ENCODE measurements at regions not wholly inside any gene's neighbourhood (a gene's known extent, or its start where the extent isn't known, plus 50 kb on each side); places are given as distances from the start of the nearest gene placed in this dataset.
"Not testable (repeated sequence)": the region's sequence is repeated elsewhere in the genome, so short reads cannot be mapped to it uniquely, and the experiment has no call there.

GRCh38 chr14:103186909-103187586 is 63.8 kb downstream of the TNFAIP2 start:
- no peak for DNase-seq

GRCh38 chr14:103187911-103188310 is 64.7 kb downstream of the TNFAIP2 start:
- no peak for DNase-seq

DNA sequence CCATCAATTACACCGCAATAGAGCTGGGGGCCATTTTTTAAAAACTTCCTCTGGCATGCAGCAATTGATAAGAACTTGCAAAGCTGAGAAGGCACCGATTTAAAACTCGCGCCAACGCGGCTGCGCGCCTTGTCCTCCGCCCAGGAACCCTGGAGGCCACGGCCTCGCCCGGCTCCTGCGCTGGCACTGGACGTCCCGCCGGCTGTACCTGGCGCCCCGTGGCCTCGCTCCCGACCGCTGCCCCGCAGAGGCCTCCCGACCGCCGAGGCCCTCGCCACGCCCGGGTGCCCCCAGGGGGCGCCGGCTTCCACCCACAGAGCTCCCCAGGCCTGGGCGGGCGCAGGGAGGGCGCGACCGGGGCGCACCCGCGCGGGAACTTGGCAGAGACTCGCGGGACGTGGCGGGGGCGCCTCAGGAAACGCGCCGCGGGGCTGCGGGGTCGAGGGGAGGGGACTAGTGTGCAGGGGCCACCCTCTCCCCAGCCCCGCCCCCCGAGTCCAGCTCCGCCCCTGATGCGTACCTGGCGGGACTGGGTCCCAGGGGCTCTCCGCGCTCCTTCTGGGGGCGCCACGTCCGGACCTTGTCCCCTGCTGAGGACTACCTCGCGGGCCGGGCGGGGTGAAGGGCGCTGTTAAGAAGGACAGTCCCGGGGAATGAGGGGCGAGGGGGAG is 65.7 kb downstream of the TNFAIP2 start:
- DNase-seq, result peak; percentile 7

DNA sequence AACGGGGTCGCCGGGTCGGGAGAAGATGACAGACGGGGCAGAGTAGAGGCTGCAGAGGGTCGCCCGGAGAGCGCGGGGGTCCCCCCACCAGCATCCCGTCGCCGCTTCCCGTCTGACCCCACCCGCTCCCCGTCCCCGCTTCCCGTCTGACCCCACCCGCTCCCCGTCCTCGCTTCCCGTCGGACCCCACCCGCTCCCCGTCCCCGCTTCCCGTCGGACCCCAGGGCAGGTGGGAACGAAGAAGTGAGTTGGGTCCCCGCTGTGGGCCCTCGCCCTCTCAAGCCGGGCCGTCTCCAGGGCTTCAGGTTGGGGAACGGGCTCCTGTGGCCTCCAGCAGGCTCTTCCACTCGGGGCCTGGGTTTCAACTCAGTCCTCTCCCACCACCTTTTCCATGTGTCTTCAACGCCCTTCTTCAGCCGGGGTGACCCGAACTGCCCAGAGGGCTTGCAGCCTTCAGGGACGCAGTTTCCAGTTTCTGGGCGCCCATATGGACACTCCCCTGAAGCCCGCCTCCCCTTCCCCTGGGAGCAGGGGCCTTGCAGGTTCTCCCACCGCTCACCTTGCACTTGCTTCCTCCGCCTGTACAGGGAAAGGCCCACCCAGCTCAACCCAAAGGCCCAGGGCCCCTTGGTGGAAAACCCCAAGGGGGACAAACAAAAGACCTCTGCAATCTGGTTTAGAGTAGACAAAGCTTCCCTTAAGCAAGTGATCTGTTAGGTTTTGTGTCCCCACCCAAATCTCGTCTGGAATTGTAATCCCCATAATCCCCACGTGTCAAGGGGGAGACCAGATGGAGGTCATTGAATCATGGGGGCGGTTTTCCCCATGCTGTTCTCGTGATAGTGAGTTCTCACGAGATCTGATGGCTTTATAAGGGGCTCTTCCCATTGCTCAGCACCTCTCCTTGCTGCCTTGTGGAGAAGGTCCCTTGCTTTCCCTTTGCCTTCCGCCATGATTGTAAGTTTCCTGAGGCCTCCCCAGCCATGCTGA is 66.5 kb downstream of the TNFAIP2 start:
- DNase-seq, result no peak

- DNase-seq, result no peak
Measured at GRCh38 chr14:103190741-103191140, 67.5 kb downstream of the TNFAIP2 start.

DNA sequence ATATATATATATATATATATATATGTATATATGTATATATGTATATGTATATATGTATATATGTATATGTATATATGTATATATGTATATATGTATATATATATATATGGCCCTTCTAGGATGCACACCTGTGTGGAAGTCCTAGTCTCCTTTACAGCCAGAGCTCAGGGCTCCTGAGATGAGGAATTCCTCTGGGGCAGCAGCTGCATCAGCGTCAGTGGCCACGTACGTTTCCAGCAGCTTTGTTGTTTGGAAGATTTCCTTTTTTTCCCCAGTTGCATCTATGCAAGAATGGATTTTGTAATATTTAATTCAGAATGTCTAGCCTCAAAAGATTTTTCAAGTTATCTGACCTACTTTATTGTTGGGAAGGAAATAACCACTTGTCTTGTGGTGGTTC is 68.6 kb downstream of the TNFAIP2 start:
- DNase-seq, result no peak

DNA sequence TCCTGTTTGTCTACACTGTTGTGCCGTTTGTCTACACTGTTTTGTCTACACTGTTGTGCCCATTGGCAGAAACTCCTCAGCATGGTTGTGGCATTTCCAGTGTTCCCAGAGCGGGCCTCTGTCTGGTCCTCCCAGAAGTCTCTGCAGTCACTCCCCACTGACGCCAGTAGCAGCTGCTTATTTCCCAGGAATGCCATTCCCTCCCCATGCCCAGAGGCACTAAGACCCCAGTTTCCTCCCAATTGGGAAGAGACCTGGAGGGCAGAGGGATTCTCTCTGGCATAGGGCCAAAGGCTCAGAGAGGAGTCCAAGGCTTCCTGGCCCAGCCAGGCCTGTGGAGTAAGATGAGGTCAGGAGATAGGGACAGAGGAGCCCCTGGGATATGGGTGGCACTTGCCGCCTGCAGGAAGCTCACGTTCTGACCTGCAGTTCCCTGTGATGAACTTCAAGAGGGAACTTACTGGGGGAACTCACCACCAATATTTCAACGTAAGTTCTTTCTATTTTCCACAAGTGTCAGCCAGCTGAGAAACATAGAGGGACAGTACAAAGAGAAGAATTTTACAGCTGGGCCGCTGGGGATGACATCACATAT is 69.1 kb downstream of the TNFAIP2 start:
- no peak for DNase-seq

- not testable (repeated sequence) for DNase-seq
Measured at GRCh38 chr14:103192861-103193260, 69.6 kb downstream of the TNFAIP2 start.

GRCh38 chr14:103193491-103193890 is 70.2 kb downstream of the TNFAIP2 start:
- not testable (repeated sequence) for DNase-seq

DNA sequence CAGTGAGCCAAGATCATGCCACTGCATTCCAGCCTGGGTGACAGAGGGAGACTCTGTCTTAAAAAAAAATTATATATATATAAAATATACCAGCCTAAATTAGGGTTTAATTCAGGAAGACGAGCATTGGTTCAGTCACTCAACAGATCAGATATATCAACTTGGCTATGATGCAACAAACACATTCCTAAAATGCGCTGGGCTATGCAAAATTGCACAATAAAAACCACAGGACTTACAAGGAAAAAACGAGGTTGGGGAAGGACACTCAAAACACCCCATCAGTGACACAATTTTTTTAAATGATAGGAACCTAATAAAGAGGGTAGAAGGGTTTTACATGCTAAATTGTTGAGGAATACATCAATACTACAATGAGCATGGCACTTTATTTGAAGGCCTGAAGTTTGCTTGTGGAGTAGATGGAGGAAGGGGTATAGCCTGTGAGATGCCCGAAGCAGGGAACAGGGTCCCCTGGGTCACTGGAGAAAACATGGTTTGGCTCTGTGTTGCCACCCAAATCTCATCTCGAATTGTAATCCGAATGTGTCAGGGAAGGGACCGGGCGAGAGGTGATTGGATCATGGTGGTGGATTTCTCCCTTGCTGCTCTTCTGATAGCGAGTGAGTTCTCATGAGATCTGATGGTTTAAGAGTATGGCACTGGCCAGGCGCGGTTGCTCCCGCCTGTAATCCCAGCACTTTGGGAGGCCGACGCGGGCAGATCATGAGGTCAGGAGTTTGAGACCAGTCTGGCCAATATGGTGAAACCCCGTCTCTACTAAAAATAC is 71.2 kb downstream of the TNFAIP2 start:
- DNase-seq, result no peak

DNA sequence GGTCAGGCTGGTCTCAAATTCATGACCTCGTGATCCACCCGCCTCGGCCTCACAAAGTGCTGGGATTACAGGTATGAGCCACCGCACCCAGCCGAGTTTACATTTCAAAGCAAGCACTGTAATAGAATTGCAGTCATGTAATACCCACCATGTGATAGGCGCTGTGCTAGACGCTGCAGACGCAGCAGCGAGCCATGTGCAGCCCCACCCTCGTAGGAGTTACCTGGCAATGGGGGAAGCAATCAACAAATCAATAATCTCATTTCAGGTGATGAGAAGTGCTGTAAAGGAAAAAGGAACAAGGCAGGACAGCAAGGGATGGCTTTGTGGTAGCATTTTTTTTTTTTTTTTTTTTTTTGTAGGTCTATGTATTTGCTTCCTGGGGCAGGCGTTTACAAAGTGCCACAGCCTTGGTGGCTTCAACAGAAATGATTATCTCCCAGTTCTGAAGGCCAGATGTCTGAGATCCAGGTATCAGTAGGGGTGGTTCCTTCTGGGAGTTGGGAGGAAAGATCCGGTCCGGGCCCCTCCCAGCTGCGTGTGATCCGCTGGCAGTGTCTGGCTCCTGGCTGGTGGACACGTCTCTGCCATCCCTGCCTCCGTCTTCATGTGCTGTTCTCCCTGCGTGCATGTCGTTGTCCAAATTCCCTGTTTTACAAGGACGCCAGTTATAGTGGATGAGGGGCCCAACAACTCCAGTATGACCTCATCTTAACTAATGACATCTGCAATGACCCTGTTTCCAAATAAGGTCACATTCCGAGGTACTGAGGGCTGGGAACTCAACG is 72.8 kb downstream of the TNFAIP2 start:
- DNase-seq, result no peak

- DNase-seq, result no peak
Measured at GRCh38 chr14:103196716-103197115, 73.5 kb downstream of the TNFAIP2 start.

DNA sequence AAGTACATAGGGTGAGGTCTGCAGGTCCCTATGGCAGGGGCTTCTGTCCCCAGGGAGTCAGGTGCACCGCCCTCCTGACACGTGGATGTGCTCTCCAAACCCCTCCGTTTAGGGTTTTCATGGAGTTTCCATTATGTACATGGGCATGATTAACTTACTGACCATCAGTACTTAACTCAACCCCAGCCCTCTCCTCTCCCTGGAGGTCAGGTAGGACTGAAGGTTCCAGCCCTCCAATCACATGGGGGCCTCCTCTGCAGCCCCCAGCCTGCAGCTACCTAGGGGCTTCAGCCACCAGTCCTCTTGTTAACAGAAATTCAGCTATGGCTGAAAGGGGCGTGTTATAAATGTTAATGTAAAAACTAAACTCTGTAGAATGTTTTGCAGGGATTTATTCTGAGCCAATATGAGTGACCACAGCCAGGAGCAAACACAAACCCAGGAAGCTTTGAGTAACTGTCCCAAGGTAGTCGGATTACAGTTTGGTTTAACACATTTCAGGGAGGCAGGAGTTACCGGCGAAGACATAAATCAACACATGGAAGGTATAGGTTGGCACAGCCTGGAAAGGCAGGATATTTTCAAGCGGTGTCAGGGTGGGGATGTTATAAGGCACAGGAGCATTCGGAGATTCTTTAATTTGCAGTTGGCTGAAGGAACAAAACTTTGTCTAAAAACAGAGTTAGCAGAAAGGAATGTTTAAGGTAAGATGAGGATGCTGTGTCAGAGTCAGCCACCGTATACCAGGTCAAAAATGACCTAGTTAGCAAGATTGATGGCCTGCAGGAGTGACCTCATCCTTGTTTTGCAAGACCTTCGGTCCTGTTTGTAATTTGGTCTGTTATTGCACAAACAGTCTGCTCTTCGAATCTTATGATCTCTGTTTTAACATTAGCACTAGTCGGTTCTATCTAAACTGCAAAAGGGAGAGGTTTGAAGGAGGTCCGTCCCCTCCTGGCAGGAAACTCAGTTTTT is 75.2 kb downstream of the TNFAIP2 start:
- no peak for DNase-seq

DNA sequence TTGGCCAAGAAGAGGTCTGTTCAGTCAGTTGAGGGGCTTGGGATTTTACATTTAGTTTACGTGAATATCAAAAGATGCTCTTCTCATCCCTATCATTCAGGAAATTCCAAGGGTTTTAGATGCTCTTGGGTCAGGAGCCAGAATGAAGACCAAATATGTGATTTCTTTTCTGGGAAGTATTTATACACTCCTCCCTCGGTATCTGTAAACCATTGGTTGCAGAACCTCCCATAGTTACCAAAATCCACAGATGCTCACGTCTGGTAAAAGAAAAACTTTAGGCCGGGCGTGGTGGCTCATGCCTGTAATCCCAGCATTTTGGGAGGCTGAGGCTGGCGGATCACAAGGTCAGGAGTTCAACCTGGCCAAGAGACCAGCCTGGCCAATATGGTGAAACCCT is 75.9 kb downstream of the TNFAIP2 start:
- DNase-seq, result no peak

GRCh38 chr14:103201801-103202200 is 78.5 kb downstream of the TNFAIP2 start:
- DNase-seq, result no peak

GRCh38 chr14:103204852-103205540 is 81.7 kb downstream of the TNFAIP2 start:
- no peak for DNase-seq

GRCh38 chr14:103205541-103205906 is 82.3 kb downstream of the TNFAIP2 start:
- no peak for DNase-seq

GRCh38 chr14:103206023-103206481 is 82.8 kb downstream of the TNFAIP2 start:
- no peak for DNase-seq

GRCh38 chr14:103206836-103207387 is 83.7 kb downstream of the TNFAIP2 start:
- DNase-seq, result no peak

Data from activated naive CD4-positive, alpha-beta T cell treated with Interleukin-2 at 50 U/mL for 16 hours (primary cell).